Transverse colon (tissue), 4 donors: ENCODE measurements at regions not wholly inside any gene's neighbourhood (a gene's known extent, or its start where the extent isn't known, plus 50 kb on each side); places are given as distances from the start of the nearest gene placed in this dataset.

ENCODE experiments used
- CTCF ChIP-seq, 5 experiments: fragments of 200-600 bp in 3 of 5; fragments of 450-650 bp in 2 of 5; sonication (generic) in 3 of 5; IDR thresholded peaks; 1 replicate in 2 of 5; 2 replicates in 3 of 5; pipeline ENCODE4 v1.5.1; 2016 to 2017; ENCODE audit warnings: antibody characterized with exemption in 5 of 5, inconsistent platforms in 3 of 5, mild to moderate bottlenecking in 2 of 5, moderate library complexity in 1 of 5
- EP300 ChIP-seq: sonication (generic); formaldehyde crosslinking; IDR thresholded peaks from one replicate; pipeline ENCODE4 v1.6.1; 2017; ENCODE audit warnings: antibody characterized with exemption, low read depth
- POLR2A ChIP-seq: fragments of 450-650 bp; IDR thresholded peaks from one replicate; pipeline ENCODE4 v1.6.1; 2016; ENCODE audit warnings: antibody characterized with exemption, mild to moderate bottlenecking, moderate library complexity
- POLR2AphosphoS5 ChIP-seq, 3 donors: sonication (generic); formaldehyde crosslinking; IDR thresholded peaks; one replicate each; pipeline ENCODE4 v1.6.1; 2016; ENCODE audit warnings: antibody characterized with exemption in 3 of 3

GRCh38 chr10:65032867-65033769 lies 1511.9 kb downstream of the REEP3 start:
- TF ChIP-seq POLR2AphosphoS5 (IDR thresholded peaks at IDR 0.05) (no peak), CTCF (IDR thresholded peaks at IDR 0.05) (no peak), POLR2A (no peak), EP300 (no peak)
